ENCODE measurements at regions not wholly inside any gene's neighbourhood (a gene's known extent, or its start where the extent isn't known, plus 50 kb on each side); places are given as distances from the start of the nearest gene placed in this dataset.

DNA sequence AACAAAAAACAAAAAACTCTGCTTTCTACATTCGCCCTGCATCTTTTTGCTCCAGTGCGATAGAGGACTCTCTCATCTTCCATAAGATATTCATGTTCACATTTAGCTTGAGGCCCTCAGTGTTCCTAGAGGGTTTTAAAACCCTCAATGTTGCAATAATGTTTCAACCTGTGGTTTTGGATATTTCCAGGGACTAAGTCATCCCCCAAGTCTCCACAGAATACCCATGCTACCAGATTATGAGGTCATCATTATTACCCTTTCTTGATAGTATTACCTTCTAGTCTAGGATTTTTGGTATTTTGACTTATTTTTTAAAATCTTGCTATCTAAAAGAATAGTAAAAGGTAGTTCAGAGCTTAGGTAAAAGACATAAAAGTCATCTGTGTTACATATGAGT, 480.5 kb upstream of the ID4 start:
- Histone ChIP-seq H3K9ac (ENCODE audit: low read length) (no peak overlapping the region), H3K4me3 (ENCODE audit: low read length) (no peak overlapping the region), H3F3A (ENCODE audit: insufficient read depth, low read length, poor library complexity, severe bottlenecking) (no peaks in the 10 kb centered on the region), H3K27me3 (ENCODE audit: insufficient read depth, low read depth, low read length) (no peaks in the 10 kb centered on the region), H3K27ac (ENCODE audit: low read length) (no peak overlapping the region), H3K9me3 (ENCODE audit: low read length) (no peaks in the 10 kb centered on the region), H3K79me2 (replicated peaks; ENCODE audit: insufficient read depth, low read length) (no peaks in the 10 kb centered on the region), H3K36me3 (ENCODE audit: insufficient read depth, low read length) (no peaks in the 10 kb centered on the region), H3K4me2 (ENCODE audit: low read length) (no peak overlapping the region), H2AFZ (ENCODE audit: low read depth, low read length) (no peak overlapping the region), H3K9me2 (ENCODE audit: insufficient read depth, low read length) (no peaks in the 10 kb centered on the region), H4K20me1 (ENCODE audit: insufficient read depth) (no peaks in the 10 kb centered on the region)
- TF ChIP-seq RAD21 (conservative IDR thresholded peaks at IDR 0.05) (no peak), SMC3 (conservative IDR thresholded peaks at IDR 0.05; ENCODE audit: poor library complexity) (no peak), TAF1 (IDR thresholded peaks at IDR 0.05; ENCODE audit: low read depth) (no peak), POLR2AphosphoS5 (IDR thresholded peaks at IDR 0.05) (no peak), MXI1 (conservative IDR thresholded peaks at IDR 0.05; ENCODE audit: poor library complexity, severe bottlenecking) (no peak), EP300 (conservative IDR thresholded peaks at IDR 0.05; ENCODE audit: poor library complexity, severe bottlenecking) (no peak), EZH2 (IDR thresholded peaks at IDR 0.05; ENCODE audit: borderline replicate concordance, insufficient read depth, low read length, poor library complexity, severe bottlenecking) (no peak)
- TF ChIP-seq, protein P1, sequence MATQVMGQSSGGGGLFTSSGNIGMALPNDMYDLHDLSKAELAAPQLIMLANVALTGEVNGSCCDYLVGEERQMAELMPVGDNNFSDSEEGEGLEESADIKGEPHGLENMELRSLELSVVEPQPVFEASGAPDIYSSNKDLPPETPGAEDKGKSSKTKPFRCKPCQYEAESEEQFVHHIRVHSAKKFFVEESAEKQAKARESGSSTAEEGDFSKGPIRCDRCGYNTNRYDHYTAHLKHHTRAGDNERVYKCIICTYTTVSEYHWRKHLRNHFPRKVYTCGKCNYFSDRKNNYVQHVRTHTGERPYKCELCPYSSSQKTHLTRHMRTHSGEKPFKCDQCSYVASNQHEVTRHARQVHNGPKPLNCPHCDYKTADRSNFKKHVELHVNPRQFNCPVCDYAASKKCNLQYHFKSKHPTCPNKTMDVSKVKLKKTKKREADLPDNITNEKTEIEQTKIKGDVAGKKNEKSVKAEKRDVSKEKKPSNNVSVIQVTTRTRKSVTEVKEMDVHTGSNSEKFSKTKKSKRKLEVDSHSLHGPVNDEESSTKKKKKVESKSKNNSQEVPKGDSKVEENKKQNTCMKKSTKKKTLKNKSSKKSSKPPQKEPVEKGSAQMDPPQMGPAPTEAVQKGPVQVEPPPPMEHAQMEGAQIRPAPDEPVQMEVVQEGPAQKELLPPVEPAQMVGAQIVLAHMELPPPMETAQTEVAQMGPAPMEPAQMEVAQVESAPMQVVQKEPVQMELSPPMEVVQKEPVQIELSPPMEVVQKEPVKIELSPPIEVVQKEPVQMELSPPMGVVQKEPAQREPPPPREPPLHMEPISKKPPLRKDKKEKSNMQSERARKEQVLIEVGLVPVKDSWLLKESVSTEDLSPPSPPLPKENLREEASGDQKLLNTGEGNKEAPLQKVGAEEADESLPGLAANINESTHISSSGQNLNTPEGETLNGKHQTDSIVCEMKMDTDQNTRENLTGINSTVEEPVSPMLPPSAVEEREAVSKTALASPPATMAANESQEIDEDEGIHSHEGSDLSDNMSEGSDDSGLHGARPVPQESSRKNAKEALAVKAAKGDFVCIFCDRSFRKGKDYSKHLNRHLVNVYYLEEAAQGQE (IDR thresholded peaks at IDR 0.05; ENCODE audit: borderline replicate concordance), result no peak
- TF ChIP-seq, protein P2, sequence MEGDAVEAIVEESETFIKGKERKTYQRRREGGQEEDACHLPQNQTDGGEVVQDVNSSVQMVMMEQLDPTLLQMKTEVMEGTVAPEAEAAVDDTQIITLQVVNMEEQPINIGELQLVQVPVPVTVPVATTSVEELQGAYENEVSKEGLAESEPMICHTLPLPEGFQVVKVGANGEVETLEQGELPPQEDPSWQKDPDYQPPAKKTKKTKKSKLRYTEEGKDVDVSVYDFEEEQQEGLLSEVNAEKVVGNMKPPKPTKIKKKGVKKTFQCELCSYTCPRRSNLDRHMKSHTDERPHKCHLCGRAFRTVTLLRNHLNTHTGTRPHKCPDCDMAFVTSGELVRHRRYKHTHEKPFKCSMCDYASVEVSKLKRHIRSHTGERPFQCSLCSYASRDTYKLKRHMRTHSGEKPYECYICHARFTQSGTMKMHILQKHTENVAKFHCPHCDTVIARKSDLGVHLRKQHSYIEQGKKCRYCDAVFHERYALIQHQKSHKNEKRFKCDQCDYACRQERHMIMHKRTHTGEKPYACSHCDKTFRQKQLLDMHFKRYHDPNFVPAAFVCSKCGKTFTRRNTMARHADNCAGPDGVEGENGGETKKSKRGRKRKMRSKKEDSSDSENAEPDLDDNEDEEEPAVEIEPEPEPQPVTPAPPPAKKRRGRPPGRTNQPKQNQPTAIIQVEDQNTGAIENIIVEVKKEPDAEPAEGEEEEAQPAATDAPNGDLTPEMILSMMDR (IDR thresholded peaks at IDR 0.05; ENCODE audit: poor library complexity, severe bottlenecking), result no peak

DNA sequence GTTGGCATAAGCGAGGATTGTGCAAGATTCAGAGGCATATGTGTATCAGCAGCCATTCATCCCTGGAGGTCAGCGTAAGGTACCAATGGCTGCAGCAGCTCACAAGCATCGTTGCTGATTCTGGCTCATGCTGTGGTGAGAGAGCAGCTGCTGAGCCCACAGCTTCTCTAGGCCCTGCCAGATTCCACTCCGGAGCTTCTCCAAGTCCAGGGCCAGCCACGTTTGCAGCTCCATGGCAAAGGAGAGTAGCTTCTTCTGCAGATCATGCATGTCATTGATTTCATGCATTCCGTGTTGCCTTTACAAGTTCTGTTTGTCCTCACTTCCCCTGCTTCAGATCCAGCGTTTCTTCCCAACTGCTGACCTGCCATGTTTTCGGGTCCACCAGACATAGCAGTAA, 474.8 kb upstream of the ID4 start:
- H3K36me3 ChIP-seq (ENCODE audit: insufficient read depth, low read length), result no peaks in the 10 kb centered on the region
- TF ChIP-seq MXI1 (conservative IDR thresholded peaks at IDR 0.05; ENCODE audit: poor library complexity, severe bottlenecking), result no peak
- TF ChIP-seq, protein P2 (IDR thresholded peaks at IDR 0.05; ENCODE audit: poor library complexity, severe bottlenecking), result no peak
- TF ChIP-seq, protein P1 (IDR thresholded peaks at IDR 0.05; ENCODE audit: borderline replicate concordance), result no peak
- TF ChIP-seq RAD21 (conservative IDR thresholded peaks at IDR 0.05), result no peak
- TF ChIP-seq TAF1 (IDR thresholded peaks at IDR 0.05; ENCODE audit: low read depth), result no peak
- no peak for TF ChIP-seq EZH2 (IDR thresholded peaks at IDR 0.05; ENCODE audit: borderline replicate concordance, insufficient read depth, low read length, poor library complexity, severe bottlenecking)
- TF ChIP-seq SMC3 (conservative IDR thresholded peaks at IDR 0.05; ENCODE audit: poor library complexity), result no peak
- no peak for TF ChIP-seq EP300 (conservative IDR thresholded peaks at IDR 0.05; ENCODE audit: poor library complexity, severe bottlenecking)
- no peak for TF ChIP-seq POLR2AphosphoS5 (IDR thresholded peaks at IDR 0.05)
- no peaks in the 10 kb centered on the region for H3K9me3 ChIP-seq (ENCODE audit: low read length)
- no peak overlapping the region for H3K27ac ChIP-seq (ENCODE audit: low read length)
- H3K9me2 ChIP-seq (ENCODE audit: insufficient read depth, low read length), result no peaks in the 10 kb centered on the region
- no peak overlapping the region for H2AFZ ChIP-seq (ENCODE audit: low read depth, low read length)
- H3K4me2 ChIP-seq (ENCODE audit: low read length), result no peak overlapping the region
- no peaks in the 10 kb centered on the region for H3F3A ChIP-seq (ENCODE audit: insufficient read depth, low read length, poor library complexity, severe bottlenecking)
- no peaks in the 10 kb centered on the region for H4K20me1 ChIP-seq (ENCODE audit: insufficient read depth)
- no peak overlapping the region for H3K4me3 ChIP-seq (ENCODE audit: low read length)
- H3K79me2 ChIP-seq (replicated peaks; ENCODE audit: insufficient read depth, low read length), result no peaks in the 10 kb centered on the region
- no peak overlapping the region for H3K9ac ChIP-seq (ENCODE audit: low read length)
- H3K27me3 ChIP-seq (ENCODE audit: insufficient read depth, low read depth, low read length), result no peaks in the 10 kb centered on the region
